Gastrocnemius medialis (tissue), 4 donors: ENCODE measurements at regions not wholly inside any gene's neighbourhood (a gene's known extent, or its start where the extent isn't known, plus 50 kb on each side); places are given as distances from the start of the nearest gene placed in this dataset.

Experiments
- CTCF ChIP-seq, 5 experiments: fragments of 450-650 bp in 3 of 5; fragments of 200-600 bp in 2 of 5; sonication (generic) in 2 of 5; IDR thresholded peaks in 4 of 5; conservative IDR thresholded peaks in 1 of 5; 1 replicate in 4 of 5; 2 replicates in 1 of 5; pipeline ENCODE4 v1.5.1; 2016 to 2019; ENCODE audit warnings: antibody characterized with exemption in 5 of 5, mild to moderate bottlenecking in 3 of 5, moderate library complexity in 3 of 5
- POLR2A ChIP-seq, 2 donors: fragments of 450-650 bp; IDR thresholded peaks; one replicate each; pipeline ENCODE4 v1.6.1; 2017; ENCODE audit warnings: antibody characterized with exemption in 2 of 2, mild to moderate bottlenecking in 2 of 2, moderate library complexity in 2 of 2

DNA sequence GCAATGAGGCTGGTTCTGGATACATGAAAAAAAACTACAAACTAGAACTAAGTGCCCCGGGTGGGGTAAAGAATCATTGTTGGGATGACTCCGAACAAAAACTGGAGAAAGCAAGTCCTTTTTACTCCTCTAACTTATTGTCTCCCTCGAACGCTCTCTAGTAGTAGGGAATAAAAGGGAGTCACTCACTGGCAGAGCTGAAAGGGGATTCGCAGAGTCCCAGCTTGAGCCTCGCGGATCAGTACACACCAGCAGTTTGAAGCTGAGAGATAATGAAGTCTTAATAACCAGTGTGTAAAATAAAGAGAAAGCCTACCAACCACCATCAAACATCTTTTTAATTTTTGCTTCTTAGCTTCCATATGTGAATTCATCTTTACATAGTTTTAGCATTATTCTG lies 521.9 kb upstream of the ARX start:
- TF ChIP-seq CTCF (IDR thresholded peaks at IDR 0.05 in 4 of 5, conservative IDR thresholded peaks at IDR 0.05 in 1 of 5): no peak
- TF ChIP-seq POLR2A (IDR thresholded peaks at IDR 0.05): no peak
